Osteocyte (in vitro differentiated cells): ENCODE measurements at regions not wholly inside any gene's neighbourhood (a gene's known extent, or its start where the extent isn't known, plus 50 kb on each side); places are given as distances from the start of the nearest gene placed in this dataset.
A peak's percentile ranks its signal among the peaks of the same experiment; 100 is the strongest.

ENCODE experiments used
- DNase-seq: peaks from one replicate; pipeline ENCODE4 v3.0.0; 2021; ENCODE audit warnings: mixed read lengths; ENCODE audit not compliant: unreplicated experiment; ENCODE audit errors: extremely low spot score
- H3K27ac Mint-ChIP-seq: one replicate; pipeline ENCODE4 v1.8.0; 2021; ENCODE audit warnings: mild to moderate bottlenecking, mixed read lengths; ENCODE audit not compliant: unreplicated experiment
- H3K27me3 Mint-ChIP-seq: one replicate; pipeline ENCODE4 v1.8.0; 2021; ENCODE audit warnings: mixed read lengths; ENCODE audit not compliant: unreplicated experiment
- H3K36me3 Mint-ChIP-seq: one replicate; pipeline ENCODE4 v1.8.0; 2021; ENCODE audit warnings: mixed read lengths; ENCODE audit not compliant: unreplicated experiment
- H3K4me1 Mint-ChIP-seq: one replicate; pipeline ENCODE4 v1.8.0; 2021; ENCODE audit warnings: mixed read lengths; ENCODE audit not compliant: unreplicated experiment
- H3K4me3 Mint-ChIP-seq: one replicate; pipeline ENCODE4 v1.8.0; 2021; ENCODE audit warnings: mild to moderate bottlenecking, moderate library complexity, mixed read lengths; ENCODE audit not compliant: unreplicated experiment
- H3K9me3 Mint-ChIP-seq: one replicate; pipeline ENCODE4 v1.8.0; 2021; ENCODE audit warnings: mixed read lengths; ENCODE audit not compliant: unreplicated experiment
- TF ChIP-seq, protein P1 (sequence below): fragments of 200-600 bp; sonication (generic); IDR thresholded peaks from 2 replicates; pipeline ENCODE4 v1.5.0; 2021; ENCODE audit warnings: antibody characterized with exemption, mild to moderate bottlenecking, moderate library complexity

DNA sequence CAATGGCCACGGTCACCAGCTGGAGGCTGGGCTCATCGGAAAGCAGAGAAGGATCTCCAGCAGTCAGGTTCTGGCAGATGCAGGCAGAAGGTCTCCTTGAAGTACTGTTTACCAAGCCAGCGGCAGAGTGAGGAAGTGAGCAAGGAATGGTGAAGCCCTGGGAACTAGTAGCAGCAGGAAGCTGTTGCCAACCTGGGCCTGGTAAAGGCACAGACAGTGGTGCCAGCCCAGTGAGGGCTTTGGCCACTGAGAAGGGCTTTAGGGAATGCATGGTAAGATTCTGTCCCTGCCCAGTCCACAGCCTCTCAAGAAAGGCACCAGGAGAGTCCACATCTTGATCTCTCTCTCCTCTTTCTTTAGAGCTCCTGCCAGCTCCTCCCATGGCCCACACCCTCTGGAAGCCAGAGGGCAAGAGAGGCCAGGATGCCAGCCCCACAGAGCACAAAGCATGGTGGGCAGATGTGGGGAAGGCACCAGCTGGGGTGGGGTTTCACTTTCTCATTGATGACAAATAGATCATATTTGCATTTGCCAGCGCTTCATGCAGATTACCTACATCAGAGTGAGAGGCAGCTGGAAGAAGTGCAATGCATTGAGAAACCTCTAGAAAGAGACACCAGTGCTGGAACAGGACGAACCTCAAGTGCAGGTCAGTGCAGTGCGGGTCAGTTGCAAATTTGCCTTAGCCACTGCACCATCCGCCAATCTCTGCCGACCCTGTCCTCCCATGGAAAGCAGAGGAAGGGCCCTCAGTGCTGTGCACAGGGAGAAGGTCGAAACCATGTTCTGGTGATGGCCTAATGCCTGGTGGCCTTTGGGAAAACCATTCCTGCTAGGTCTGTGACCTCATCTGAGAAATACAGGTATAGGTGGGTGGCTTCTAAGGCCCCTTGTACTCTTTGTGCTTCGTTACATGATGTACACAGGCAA, 667.8 kb upstream of the MKI67 start:
- H3K9me3 Mint-ChIP-seq, result peaks cover 23% of the 10 kb centered on the region
- H3K36me3 Mint-ChIP-seq, result no peaks in the 10 kb centered on the region

DNA sequence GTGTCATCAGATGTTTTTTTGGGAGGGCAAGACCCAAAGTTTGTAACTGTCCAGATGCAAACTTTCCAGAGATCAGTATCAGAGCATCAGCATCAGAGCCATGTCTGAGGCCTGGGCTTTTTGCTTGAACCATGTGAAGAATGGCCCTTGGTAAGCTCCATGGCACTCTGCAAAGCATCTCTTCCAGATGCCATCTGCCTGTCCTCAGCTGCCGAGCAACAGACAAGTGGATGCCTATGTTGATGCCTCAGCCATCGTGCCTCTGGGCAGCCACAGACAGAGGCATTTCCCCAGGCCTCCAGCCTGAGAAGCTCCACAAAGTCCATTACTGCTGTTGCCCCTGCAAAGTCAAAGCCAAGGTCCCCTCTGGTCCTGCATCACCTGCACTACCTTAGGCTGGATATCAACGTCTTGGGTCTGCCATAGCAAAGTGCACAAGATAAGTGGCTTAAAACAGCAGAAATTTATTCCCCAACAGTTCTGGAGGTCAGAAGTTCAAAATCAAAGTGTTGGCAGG, 670.2 kb upstream of the MKI67 start:
- TF ChIP-seq, protein P1, sequence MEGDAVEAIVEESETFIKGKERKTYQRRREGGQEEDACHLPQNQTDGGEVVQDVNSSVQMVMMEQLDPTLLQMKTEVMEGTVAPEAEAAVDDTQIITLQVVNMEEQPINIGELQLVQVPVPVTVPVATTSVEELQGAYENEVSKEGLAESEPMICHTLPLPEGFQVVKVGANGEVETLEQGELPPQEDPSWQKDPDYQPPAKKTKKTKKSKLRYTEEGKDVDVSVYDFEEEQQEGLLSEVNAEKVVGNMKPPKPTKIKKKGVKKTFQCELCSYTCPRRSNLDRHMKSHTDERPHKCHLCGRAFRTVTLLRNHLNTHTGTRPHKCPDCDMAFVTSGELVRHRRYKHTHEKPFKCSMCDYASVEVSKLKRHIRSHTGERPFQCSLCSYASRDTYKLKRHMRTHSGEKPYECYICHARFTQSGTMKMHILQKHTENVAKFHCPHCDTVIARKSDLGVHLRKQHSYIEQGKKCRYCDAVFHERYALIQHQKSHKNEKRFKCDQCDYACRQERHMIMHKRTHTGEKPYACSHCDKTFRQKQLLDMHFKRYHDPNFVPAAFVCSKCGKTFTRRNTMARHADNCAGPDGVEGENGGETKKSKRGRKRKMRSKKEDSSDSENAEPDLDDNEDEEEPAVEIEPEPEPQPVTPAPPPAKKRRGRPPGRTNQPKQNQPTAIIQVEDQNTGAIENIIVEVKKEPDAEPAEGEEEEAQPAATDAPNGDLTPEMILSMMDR, result no peak
- H3K27ac Mint-ChIP-seq, result no peak overlapping the region
- H3K9me3 Mint-ChIP-seq, result peaks cover 32% of the 10 kb centered on the region
- peak; percentile 49 for DNase-seq
- no peaks in the 10 kb centered on the region for H3K27me3 Mint-ChIP-seq
- no peak overlapping the region for H3K4me3 Mint-ChIP-seq
- H3K4me1 Mint-ChIP-seq, result no peaks in the 10 kb centered on the region
- H3K36me3 Mint-ChIP-seq, result no peaks in the 10 kb centered on the region

More for the DNA sequence above, 667.8 kb upstream of the MKI67 start:
- DNase-seq, result peak; percentile 63
- TF ChIP-seq, protein P1, result no peak
- Mint-ChIP-seq H3K27me3 (no peaks in the 10 kb centered on the region), H3K4me3 (no peak overlapping the region), H3K27ac (no peak overlapping the region), H3K4me1 (no peaks in the 10 kb centered on the region)

DNA sequence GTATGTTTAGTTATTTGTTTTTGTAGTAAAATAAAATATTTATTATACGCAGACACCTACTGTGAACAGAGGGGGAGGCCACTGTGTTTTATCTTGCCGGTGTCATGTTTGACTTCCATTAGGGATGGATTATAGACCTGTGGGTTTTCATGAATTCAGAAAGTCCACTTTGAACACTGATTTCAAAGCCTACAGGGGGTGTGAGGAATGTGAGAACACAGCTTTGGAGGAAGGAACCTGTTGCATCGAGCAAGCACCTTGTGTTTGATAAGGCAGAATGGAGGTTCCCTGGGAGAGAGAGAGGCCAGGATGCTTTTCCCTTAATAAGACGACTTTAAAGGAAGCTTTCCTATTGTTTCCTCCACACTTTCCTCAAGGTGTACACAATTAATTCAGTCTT, 665.0 kb upstream of the MGMT start:
- TF ChIP-seq, protein P1, result no peak
- Mint-ChIP-seq H3K36me3 (no peaks in the 10 kb centered on the region), H3K9me3 (peaks cover 35% of the 10 kb centered on the region), H3K27ac (no peak overlapping the region), H3K27me3 (no peaks in the 10 kb centered on the region), H3K4me3 (no peak overlapping the region), H3K4me1 (no peaks in the 10 kb centered on the region)
- DNase-seq, result no peak

DNA sequence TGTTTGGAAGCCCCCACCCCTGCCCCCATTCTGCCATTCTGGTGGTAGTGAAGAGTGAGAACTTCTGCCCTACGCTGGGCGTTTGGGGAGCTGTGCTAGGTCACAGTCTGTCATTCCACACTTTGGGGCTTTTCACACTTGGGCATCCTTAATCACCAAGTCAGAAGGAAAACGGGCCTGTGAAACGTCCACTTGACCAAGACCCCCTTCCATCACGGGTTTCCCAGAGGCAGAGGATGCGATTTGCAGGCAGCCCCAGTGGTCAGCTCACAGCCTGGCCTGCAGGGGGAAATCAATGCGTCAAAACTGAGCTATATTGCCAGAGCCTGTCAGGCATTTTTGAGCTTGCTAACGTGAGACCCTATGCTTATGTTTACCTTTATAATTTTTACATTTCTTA, 663.3 kb upstream of the MGMT start:
- peaks cover 42% of the 10 kb centered on the region for H3K9me3 Mint-ChIP-seq
- no peaks in the 10 kb centered on the region for H3K27me3 Mint-ChIP-seq
- peak; percentile 68 for DNase-seq
- no peaks in the 10 kb centered on the region for H3K4me1 Mint-ChIP-seq
- no peaks in the 10 kb centered on the region for H3K36me3 Mint-ChIP-seq
- TF ChIP-seq, protein P1, result no peak
- H3K4me3 Mint-ChIP-seq, result no peak overlapping the region
- no peak overlapping the region for H3K27ac Mint-ChIP-seq

DNA sequence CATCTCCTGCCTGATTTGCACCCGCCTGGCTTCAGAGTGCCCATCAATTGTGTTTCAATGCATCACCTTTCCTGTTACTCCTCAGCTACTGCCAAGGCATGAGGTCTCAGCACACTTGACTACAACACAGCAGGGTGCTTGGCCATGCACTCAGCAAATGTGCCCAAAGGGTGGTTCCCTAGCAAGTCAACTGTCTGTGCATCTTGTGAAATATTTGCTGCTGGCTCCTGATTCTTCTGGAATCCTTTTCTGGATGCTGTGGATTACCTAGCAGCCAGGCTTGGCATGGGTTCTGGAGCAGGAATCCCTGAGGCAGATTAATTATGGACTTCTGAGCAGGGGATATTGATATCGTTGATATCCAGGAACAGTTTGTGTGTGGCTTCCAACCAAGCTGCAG, 662.6 kb upstream of the MGMT start:
- peaks cover 44% of the 10 kb centered on the region for H3K9me3 Mint-ChIP-seq

More for the DNA sequence above, 662.6 kb upstream of the MGMT start:
- H3K4me3 Mint-ChIP-seq, result no peak overlapping the region
- no peaks in the 10 kb centered on the region for H3K27me3 Mint-ChIP-seq
- DNase-seq, result no peak
- no peaks in the 10 kb centered on the region for H3K4me1 Mint-ChIP-seq
- H3K36me3 Mint-ChIP-seq, result no peaks in the 10 kb centered on the region
- TF ChIP-seq, protein P1, result no peak
- no peak overlapping the region for H3K27ac Mint-ChIP-seq
